H1 (cell line): ENCODE measurements at regions not wholly inside any gene's neighbourhood (a gene's known extent, or its start where the extent isn't known, plus 50 kb on each side); places are given as distances from the start of the nearest gene placed in this dataset.

ENCODE experiments used
- ASH2L ChIP-seq: fragments of 200-600, 300-600 bp; sonication (generic); IDR thresholded peaks from one replicate; pipeline ENCODE4 v1.7.1; 2017; ENCODE audit warnings: low read length
- BACH1 ChIP-seq: IDR thresholded peaks from 2 replicates; pipeline ENCODE4 v1.6.1; 2012; ENCODE audit warnings: low read length, improper control_type of control experiment
- CTCF ChIP-seq, 3 experiments: IDR thresholded peaks; 1 replicate in 2 of 3; 2 replicates in 1 of 3; pipeline versions ENCODE4 v1.5.1 to v1.6.1; 2011; ENCODE audit warnings: low read length in 3 of 3, mild to moderate bottlenecking in 3 of 3, inconsistent platforms in 2 of 3, low read depth in 1 of 3, moderate library complexity in 1 of 3; ENCODE audit not compliant: insufficient read depth in 1 of 3; ENCODE audit errors: control extremely low read depth in 1 of 3
- EP300 ChIP-seq, 2 experiments: IDR thresholded peaks; 1 replicate in 1 of 2; 2 replicates in 1 of 2; pipeline ENCODE4 v1.6.1; 2011 to 2012; ENCODE audit warnings: low read depth in 2 of 2, low read length in 2 of 2, mild to moderate bottlenecking in 2 of 2, borderline replicate concordance in 1 of 2, inconsistent platforms in 1 of 2, moderate library complexity in 1 of 2
- PHF8 ChIP-seq: fragments of 200-600 bp; sonication (generic); conservative IDR thresholded peaks from 2 replicates; pipeline ENCODE4 v1.7.1; 2012; ENCODE audit warnings: low read depth, mild to moderate bottlenecking, inconsistent platforms, low read length, moderate library complexity
- POLR2AphosphoS5 ChIP-seq: IDR thresholded peaks from 2 replicates; pipeline ENCODE4 v1.6.1; 2011; ENCODE audit warnings: low read depth, low read length
- RFX5 ChIP-seq: IDR thresholded peaks from 2 replicates; pipeline ENCODE4 v1.6.1; 2011; ENCODE audit warnings: low read depth, low read length, improper control_type of control experiment, borderline replicate concordance
- RXRA ChIP-seq: IDR thresholded peaks from 2 replicates; pipeline ENCODE4 v1.6.1; 2011; ENCODE audit warnings: low read depth, mild to moderate bottlenecking, low read length, moderate library complexity; ENCODE audit not compliant: insufficient read depth
- USF2 ChIP-seq: IDR thresholded peaks from 2 replicates; pipeline ENCODE4 v1.6.1; 2011; ENCODE audit warnings: low read length, improper control_type of control experiment

- no peak for TF ChIP-seq PHF8
- TF ChIP-seq USF2 = no peak
- no peak for TF ChIP-seq RXRA
- no peak for TF ChIP-seq CTCF (IDR thresholded peaks at IDR 0.05; ENCODE audit: control extremely low read depth in 1 of 3, insufficient read depth in 1 of 3, low read depth in 1 of 3, low read length in 3 of 3)
- no peak for TF ChIP-seq BACH1
- TF ChIP-seq ASH2L = no peak
- no peak for TF ChIP-seq EP300 (IDR thresholded peaks at IDR 0.05; ENCODE audit: borderline replicate concordance in 1 of 2, low read depth in 2 of 2, low read length in 2 of 2)
- no peak for TF ChIP-seq POLR2AphosphoS5
- no peak for TF ChIP-seq RFX5
Observed at GRCh38 chr4:132991111-132991510, 158.0 kb upstream of the PCDH10 start.
